HG02678 (cell line): ENCODE measurements at regions not wholly inside any gene's neighbourhood (a gene's known extent, or its start where the extent isn't known, plus 50 kb on each side); places are given as distances from the start of the nearest gene placed in this dataset.
"Not testable (repeated sequence)": the region's sequence is repeated elsewhere in the genome, so short reads cannot be mapped to it uniquely, and the experiment has no call there.

Experiments used
- ATAC-seq: cut with Tn5 transposase; IDR thresholded peaks from one replicate; pipeline ENCODE4 v1.9.1; 2021; ENCODE audit warnings: mild to moderate bottlenecking, moderate library complexity; ENCODE audit not compliant: unreplicated experiment

GRCh38 chr1:82373710-82374109 is 573.0 kb downstream of the ADGRL2 start:
- ATAC-seq, result no peak

- no peak for ATAC-seq
Measured at GRCh38 chr1:82371844-82372498, 571.2 kb downstream of the ADGRL2 start.

- ATAC-seq, result no peak
Measured at GRCh38 chr1:82367456-82367855, 566.7 kb downstream of the ADGRL2 start.

- ATAC-seq, result no peak
Measured at GRCh38 chr1:82366689-82367088, 566.0 kb downstream of the ADGRL2 start.

GRCh38 chr1:82359541-82359940 is 558.8 kb downstream of the ADGRL2 start:
- ATAC-seq, result not testable (repeated sequence)

- ATAC-seq, result not testable (repeated sequence)
Measured at GRCh38 chr1:82358706-82359105, 558.0 kb downstream of the ADGRL2 start.

GRCh38 chr1:82354546-82354945 is 553.8 kb downstream of the ADGRL2 start:
- not testable (repeated sequence) for ATAC-seq

- no peak for ATAC-seq
Measured at GRCh38 chr1:82348487-82348886, 547.8 kb downstream of the ADGRL2 start.

GRCh38 chr1:82346141-82346540 is 545.4 kb downstream of the ADGRL2 start:
- no peak for ATAC-seq

- no peak for ATAC-seq
Measured at GRCh38 chr1:82343381-82343780, 542.6 kb downstream of the ADGRL2 start.

- no peak for ATAC-seq
Measured at GRCh38 chr1:82337635-82338034, 536.9 kb downstream of the ADGRL2 start.

GRCh38 chr1:82330330-82330729 is 529.6 kb downstream of the ADGRL2 start:
- no peak for ATAC-seq

- ATAC-seq, result no peak
Measured at GRCh38 chr1:82329226-82329625, 528.5 kb downstream of the ADGRL2 start.

GRCh38 chr1:82323144-82323841 is 522.6 kb downstream of the ADGRL2 start:
- no peak for ATAC-seq

- ATAC-seq, result no peak
Measured at GRCh38 chr1:82321794-82322193, 521.1 kb downstream of the ADGRL2 start.

- no peak for ATAC-seq
Measured at GRCh38 chr1:82319546-82319945, 518.8 kb downstream of the ADGRL2 start.

- ATAC-seq, result no peak
Measured at GRCh38 chr1:82318921-82319320, 518.2 kb downstream of the ADGRL2 start.

- ATAC-seq, result no peak
Measured at GRCh38 chr1:82318265-82318664, 517.5 kb downstream of the ADGRL2 start.

- no peak for ATAC-seq
Measured at GRCh38 chr1:82317671-82318070, 516.9 kb downstream of the ADGRL2 start.

- no peak for ATAC-seq
Measured at GRCh38 chr1:82299656-82300055, 498.9 kb downstream of the ADGRL2 start.

GRCh38 chr1:82299056-82299455 is 498.3 kb downstream of the ADGRL2 start:
- ATAC-seq, result no peak

- ATAC-seq, result no peak
Measured at GRCh38 chr1:82297139-82297896, 496.6 kb downstream of the ADGRL2 start.
